ENCODE measurements at regions not wholly inside any gene's neighbourhood (a gene's known extent, or its start where the extent isn't known, plus 50 kb on each side); places are given as distances from the start of the nearest gene placed in this dataset.

DNA sequence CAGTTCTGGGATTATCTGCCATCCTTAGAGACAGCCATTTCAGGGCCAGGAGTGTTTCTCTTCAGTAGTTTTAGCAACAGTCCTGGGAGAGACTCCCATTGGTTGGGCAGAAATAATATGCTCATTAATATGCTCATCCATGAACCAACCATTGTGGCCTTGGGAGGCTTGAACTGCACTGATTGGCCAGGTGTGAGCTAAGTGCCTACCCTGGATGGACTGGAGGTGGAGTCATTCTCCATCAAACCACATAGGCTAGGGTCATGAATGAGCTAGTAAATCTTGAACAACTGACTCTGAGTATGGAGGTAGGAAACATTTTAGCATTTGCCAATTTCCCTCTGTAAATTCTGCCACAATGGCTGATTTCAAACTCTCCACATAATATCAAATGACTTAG, 70.2 kb upstream of the ZFP64 start:
- Histone ChIP-seq H3K9me3 (no peaks in the 10 kb centered on the region), H3K27me3 (no peaks in the 10 kb centered on the region), H3K4me3 (ENCODE audit: low read depth in 1 of 2, low read length in 1 of 2) (no peak overlapping the region), H3K4me1 (ENCODE audit: control insufficient read depth in 1 of 2, insufficient read depth in 1 of 2, low read depth in 1 of 2, low read length in 1 of 2) (no peaks in the 10 kb centered on the region), H3K36me3 (no peaks in the 10 kb centered on the region), H3K27ac (no peak overlapping the region)
- TF ChIP-seq CTCF (IDR thresholded peaks at IDR 0.05), result no peak

DNA sequence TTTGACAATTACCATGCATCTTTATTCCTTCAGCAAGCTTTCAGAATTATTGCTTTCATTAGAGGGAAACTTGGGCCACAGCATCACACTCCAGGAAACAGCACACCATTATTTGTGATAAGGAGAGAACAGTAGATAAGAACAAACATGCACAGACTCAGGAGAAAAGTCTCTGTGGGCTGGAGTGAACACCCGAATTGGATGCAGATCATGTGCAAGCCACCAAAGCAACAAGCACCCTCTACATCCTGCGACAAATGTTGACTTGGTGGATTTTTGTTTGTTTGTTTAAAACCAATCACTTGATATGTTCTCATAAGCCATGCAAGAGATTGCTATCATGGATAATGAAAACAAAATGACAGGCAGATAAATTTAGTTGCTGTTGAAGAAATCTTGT, 67.7 kb upstream of the ZFP64 start:
- H3K36me3 ChIP-seq, result no peaks in the 10 kb centered on the region
- H3K27me3 ChIP-seq, result no peaks in the 10 kb centered on the region
- no peaks in the 10 kb centered on the region for H3K4me1 ChIP-seq (ENCODE audit: control insufficient read depth in 1 of 2, insufficient read depth in 1 of 2, low read depth in 1 of 2, low read length in 1 of 2)
- no peaks in the 10 kb centered on the region for H3K9me3 ChIP-seq
- no peak overlapping the region for H3K27ac ChIP-seq
- TF ChIP-seq CTCF (IDR thresholded peaks at IDR 0.05), result no peak
- no peak overlapping the region for H3K4me3 ChIP-seq (ENCODE audit: low read depth in 1 of 2, low read length in 1 of 2)

- TF ChIP-seq CTCF (IDR thresholded peaks at IDR 0.05), result no peak
- Histone ChIP-seq H3K27ac (no peak overlapping the region), H3K9me3 (no peaks in the 10 kb centered on the region), H3K4me1 (ENCODE audit: control insufficient read depth in 1 of 2, insufficient read depth in 1 of 2, low read depth in 1 of 2, low read length in 1 of 2) (no peaks in the 10 kb centered on the region), H3K4me3 (ENCODE audit: low read depth in 1 of 2, low read length in 1 of 2) (no peak overlapping the region), H3K36me3 (no peaks in the 10 kb centered on the region), H3K27me3 (no peaks in the 10 kb centered on the region)
These were observed 64.9 kb upstream of the ZFP64 start for GRCh38 chr20:52256454-52256853.

DNA sequence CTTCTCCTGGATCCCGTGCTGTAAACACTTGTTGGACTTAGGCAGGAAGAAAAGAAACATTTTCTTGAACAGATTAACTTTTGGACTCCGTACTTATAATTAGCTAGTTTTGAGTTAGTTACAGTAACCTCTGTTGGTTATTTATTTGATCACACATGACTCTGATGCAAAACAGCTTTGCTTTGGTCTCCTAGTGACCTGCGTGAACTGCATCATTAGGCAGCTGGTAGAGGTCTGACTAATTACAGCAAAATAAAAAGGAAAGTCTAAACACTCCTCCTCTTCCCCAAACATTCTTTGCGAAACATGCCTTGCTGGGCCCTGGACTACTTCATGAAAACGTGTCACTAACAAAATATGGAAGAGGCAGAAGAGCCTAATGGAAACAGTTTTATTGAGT, 61.1 kb upstream of the ZFP64 start:
- TF ChIP-seq CTCF (IDR thresholded peaks at IDR 0.05), result no peak
- Histone ChIP-seq H3K27ac (no peak overlapping the region), H3K9me3 (no peaks in the 10 kb centered on the region), H3K4me3 (ENCODE audit: low read depth in 1 of 2, low read length in 1 of 2) (no peak overlapping the region), H3K4me1 (ENCODE audit: control insufficient read depth in 1 of 2, insufficient read depth in 1 of 2, low read depth in 1 of 2, low read length in 1 of 2) (no peaks in the 10 kb centered on the region), H3K36me3 (no peaks in the 10 kb centered on the region), H3K27me3 (no peaks in the 10 kb centered on the region)

DNA sequence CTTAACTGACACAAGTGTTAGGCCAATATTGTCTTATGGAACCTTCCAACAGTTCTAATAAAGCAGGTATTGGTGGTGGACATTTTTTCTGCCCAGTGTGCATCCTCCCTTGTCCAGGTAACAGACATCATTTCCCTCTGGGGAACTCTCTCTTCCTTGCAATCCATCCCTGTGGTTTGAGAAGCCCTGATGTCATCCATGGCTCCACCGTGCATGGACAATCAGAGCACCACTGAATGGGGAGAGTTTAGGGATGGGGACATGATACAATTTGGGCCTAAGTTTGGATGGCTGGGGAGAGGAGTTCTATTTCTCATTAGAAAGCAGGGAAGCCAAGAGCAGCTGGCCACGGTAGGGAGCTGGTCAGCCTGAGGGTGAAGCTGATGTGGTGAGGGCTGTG, 60.2 kb upstream of the ZFP64 start:
- no peak overlapping the region for H3K4me3 ChIP-seq (ENCODE audit: low read depth in 1 of 2, low read length in 1 of 2)
- no peaks in the 10 kb centered on the region for H3K27me3 ChIP-seq
- H3K36me3 ChIP-seq, result no peaks in the 10 kb centered on the region
- no peaks in the 10 kb centered on the region for H3K4me1 ChIP-seq (ENCODE audit: control insufficient read depth in 1 of 2, insufficient read depth in 1 of 2, low read depth in 1 of 2, low read length in 1 of 2)
- H3K27ac ChIP-seq, result no peak overlapping the region
- TF ChIP-seq CTCF (IDR thresholded peaks at IDR 0.05), result no peak
- no peaks in the 10 kb centered on the region for H3K9me3 ChIP-seq

DNA sequence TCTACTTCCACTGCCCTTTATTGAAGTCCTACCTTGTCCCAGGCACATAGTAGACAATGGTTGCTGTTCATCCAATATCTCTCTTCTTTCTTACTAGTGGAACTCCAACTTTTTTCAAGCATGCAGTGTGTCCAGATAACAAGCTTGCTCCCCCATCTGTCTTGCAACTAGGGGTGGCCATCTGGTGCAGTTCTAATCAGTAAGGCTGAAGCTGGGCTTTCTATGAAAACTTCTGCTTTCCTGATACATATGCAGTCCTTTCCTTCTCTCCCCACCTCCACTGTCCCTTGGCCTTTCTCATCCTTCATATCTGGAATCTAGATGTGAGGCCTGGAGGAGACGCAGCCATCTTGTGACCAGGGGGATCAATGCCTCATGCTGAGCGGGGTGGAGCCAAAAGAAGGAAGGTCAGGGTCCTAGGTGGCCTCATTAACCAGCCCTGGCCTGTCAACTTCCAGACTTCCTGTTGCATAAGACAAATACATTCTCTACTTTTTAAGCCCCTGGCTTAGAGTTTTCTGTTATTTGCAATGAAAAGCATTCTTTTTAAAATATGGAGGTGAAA, 59.6 kb upstream of the ZFP64 start:
- no peak for TF ChIP-seq CTCF (IDR thresholded peaks at IDR 0.05)
- Histone ChIP-seq H3K27me3 (no peaks in the 10 kb centered on the region), H3K4me1 (ENCODE audit: control insufficient read depth in 1 of 2, insufficient read depth in 1 of 2, low read depth in 1 of 2, low read length in 1 of 2) (no peaks in the 10 kb centered on the region), H3K9me3 (no peaks in the 10 kb centered on the region), H3K4me3 (ENCODE audit: low read depth in 1 of 2, low read length in 1 of 2) (no peak overlapping the region), H3K36me3 (no peaks in the 10 kb centered on the region), H3K27ac (no peak overlapping the region)
